ENCODE measurements at regions not wholly inside any gene's neighbourhood (a gene's known extent, or its start where the extent isn't known, plus 50 kb on each side); places are given as distances from the start of the nearest gene placed in this dataset.

- Histone ChIP-seq H3K4me3 (no peak overlapping the region), H3K27ac (no peak overlapping the region), H3K27me3 (peaks cover 0 to 5% (median 0%) of the 10 kb centered on the region in 3 donors), H3K36me3 (no peaks in the 10 kb centered on the region), H3K9me3 (no peaks in the 10 kb centered on the region), H3K4me1 (no peaks in the 10 kb centered on the region)
- no peak for DNase-seq
- WGBS, 5 donors, result 75 to 82% (median 78%) methylated on average over 2 of the region's 2 CpGs
- intact Hi-C loops (cut with DNase I; ENCODE audit: low total_unique reads), result no loop called here
- no peak for TF ChIP-seq EP300 (IDR thresholded peaks at IDR 0.05)
- no peak for TF ChIP-seq POLR2AphosphoS5 (IDR thresholded peaks at IDR 0.05)
- TF ChIP-seq CTCF (IDR thresholded peaks at IDR 0.05), result no peak
- TF ChIP-seq POLR2A (IDR thresholded peaks at IDR 0.05), result no peak
Measured at GRCh38 chr12:127358888-127359287, 908.1 kb upstream of the TMEM132C start.

GRCh38 chr12:127360580-127360979, 906.4 kb upstream of the TMEM132C start:
- WGBS, 5 donors, result 79 to 91% (median 90%) methylated on average over 6 of the region's 6 CpGs
- DNase-seq, result no peak
- Histone ChIP-seq H3K36me3 (no peaks in the 10 kb centered on the region), H3K4me1 (no peaks in the 10 kb centered on the region), H3K27me3 (no peaks in the 10 kb centered on the region), H3K9me3 (peaks cover 0 to 4% (median 0%) of the 10 kb centered on the region in 4 donors), H3K27ac (no peak overlapping the region), H3K4me3 (no peak overlapping the region)
- no peak for TF ChIP-seq CTCF (IDR thresholded peaks at IDR 0.05)
- TF ChIP-seq POLR2AphosphoS5 (IDR thresholded peaks at IDR 0.05), result no peak
- TF ChIP-seq POLR2A (IDR thresholded peaks at IDR 0.05), result no peak
- TF ChIP-seq EP300 (IDR thresholded peaks at IDR 0.05), result no peak
- intact Hi-C loops (cut with DNase I; ENCODE audit: low total_unique reads), result no loop called here

- WGBS, 5 donors, result 92 to 95% (median 93%) methylated on average over 4 of the region's 4 CpGs
- H3K4me1 ChIP-seq, result no peaks in the 10 kb centered on the region
- H3K4me3 ChIP-seq, result no peak overlapping the region
- H3K36me3 ChIP-seq, result no peaks in the 10 kb centered on the region
- peaks cover 0 to 4% (median 0%) of the 10 kb centered on the region in 4 donors for H3K9me3 ChIP-seq
- no peak overlapping the region for H3K27ac ChIP-seq
- no peak for TF ChIP-seq EP300 (IDR thresholded peaks at IDR 0.05)
- TF ChIP-seq POLR2A (IDR thresholded peaks at IDR 0.05), result no peak
- no peak for TF ChIP-seq POLR2AphosphoS5 (IDR thresholded peaks at IDR 0.05)
- no peak for TF ChIP-seq CTCF (IDR thresholded peaks at IDR 0.05)
- no peak for DNase-seq
- H3K27me3 ChIP-seq, result no peaks in the 10 kb centered on the region
- intact Hi-C loops (cut with DNase I; ENCODE audit: low total_unique reads), result no loop called here
Measured at GRCh38 chr12:127362121-127362520, 904.8 kb upstream of the TMEM132C start.

DNA sequence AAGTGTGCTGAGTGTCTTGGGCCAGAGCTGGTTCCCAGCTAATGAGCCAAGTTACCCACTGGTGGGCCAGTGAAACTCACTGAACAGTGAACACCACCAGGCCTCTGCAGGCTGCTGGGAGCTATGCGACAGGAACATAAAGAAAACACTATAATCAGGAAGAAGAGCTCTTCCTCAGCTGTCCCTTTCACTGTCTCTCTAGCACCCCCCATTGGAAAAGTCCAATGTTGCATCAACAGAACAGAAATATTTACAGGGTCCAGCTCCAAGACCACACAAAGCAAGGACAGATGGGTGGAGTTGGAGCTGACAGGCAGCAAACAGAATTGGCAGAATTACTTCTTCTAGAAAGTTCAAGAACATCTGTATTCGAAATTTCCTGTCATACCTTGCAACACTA, 903.6 kb upstream of the TMEM132C start:
- H3K9me3 ChIP-seq, result peaks cover 0 to 4% (median under 1%) of the 10 kb centered on the region in 4 donors
- 42 to 73% (median 59%) methylated on average over 2 of the region's 2 CpGs for WGBS, 5 donors
- H3K36me3 ChIP-seq, result no peaks in the 10 kb centered on the region
- no peak for TF ChIP-seq EP300 (IDR thresholded peaks at IDR 0.05)
- TF ChIP-seq POLR2A (IDR thresholded peaks at IDR 0.05), result no peak
- TF ChIP-seq CTCF (IDR thresholded peaks at IDR 0.05), result no peak
- no peak for TF ChIP-seq POLR2AphosphoS5 (IDR thresholded peaks at IDR 0.05)
- no peak overlapping the region for H3K27ac ChIP-seq
- H3K4me3 ChIP-seq, result no peak overlapping the region
- no peaks in the 10 kb centered on the region for H3K4me1 ChIP-seq
- DNase-seq, result no peak
- H3K27me3 ChIP-seq, result no peaks in the 10 kb centered on the region
- intact Hi-C loops (cut with DNase I; ENCODE audit: low total_unique reads), result no loop called here

All from stomach (tissue), 8 donors.